Activated naive CD4-positive, alpha-beta T cell treated with anti-CD3 and anti-CD28 coated beads, Interleukin-2, amount 50 U/mL, for 24 hours (primary cell): ENCODE measurements at regions not wholly inside any gene's neighbourhood (a gene's known extent, or its start where the extent isn't known, plus 50 kb on each side); places are given as distances from the start of the nearest gene placed in this dataset.

Experiments used
- H3K27ac Mint-ChIP-seq: one replicate; pipeline ENCODE4 v1.8.0; 2021; ENCODE audit warnings: mild to moderate bottlenecking, mixed read lengths
- H3K27me3 Mint-ChIP-seq: one replicate; pipeline ENCODE4 v1.8.0; 2021; ENCODE audit warnings: mixed read lengths
- H3K36me3 Mint-ChIP-seq: one replicate; pipeline ENCODE4 v1.8.0; 2021; ENCODE audit warnings: mixed read lengths
- H3K4me1 Mint-ChIP-seq: one replicate; pipeline ENCODE4 v1.8.0; 2021; ENCODE audit warnings: mixed read lengths
- H3K4me3 Mint-ChIP-seq: one replicate; pipeline ENCODE4 v1.8.0; 2021; ENCODE audit warnings: mild to moderate bottlenecking, mixed read lengths
- H3K9me3 Mint-ChIP-seq: one replicate; pipeline ENCODE4 v1.8.0; 2021; ENCODE audit warnings: mixed read lengths

DNA sequence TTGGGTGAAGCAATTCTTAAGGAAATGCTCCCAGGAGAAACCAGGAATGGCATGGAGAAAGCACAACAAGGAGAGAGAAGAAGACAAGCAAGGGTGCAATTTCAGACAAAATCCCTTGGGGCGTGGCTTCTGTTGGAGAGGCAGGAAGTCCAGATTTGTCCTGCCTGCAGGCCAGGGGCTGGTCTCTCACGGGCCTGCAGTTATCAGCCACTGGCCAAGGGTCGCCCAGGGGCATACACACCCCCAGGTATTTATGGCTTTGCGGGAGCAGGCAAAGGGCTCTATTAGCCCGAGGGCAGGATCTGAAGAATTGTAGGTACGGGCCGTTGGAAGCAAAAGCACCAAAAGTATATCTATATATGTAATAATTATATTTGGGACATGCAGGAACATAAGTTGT lies 87.7 kb downstream of the IYD start:
- Mint-ChIP-seq H3K4me1 (no peaks in the 10 kb centered on the region), H3K27ac (no peak overlapping the region), H3K4me3 (no peak overlapping the region), H3K36me3 (no peaks in the 10 kb centered on the region), H3K27me3 (peaks cover 5% of the 10 kb centered on the region), H3K9me3 (no peaks in the 10 kb centered on the region)

DNA sequence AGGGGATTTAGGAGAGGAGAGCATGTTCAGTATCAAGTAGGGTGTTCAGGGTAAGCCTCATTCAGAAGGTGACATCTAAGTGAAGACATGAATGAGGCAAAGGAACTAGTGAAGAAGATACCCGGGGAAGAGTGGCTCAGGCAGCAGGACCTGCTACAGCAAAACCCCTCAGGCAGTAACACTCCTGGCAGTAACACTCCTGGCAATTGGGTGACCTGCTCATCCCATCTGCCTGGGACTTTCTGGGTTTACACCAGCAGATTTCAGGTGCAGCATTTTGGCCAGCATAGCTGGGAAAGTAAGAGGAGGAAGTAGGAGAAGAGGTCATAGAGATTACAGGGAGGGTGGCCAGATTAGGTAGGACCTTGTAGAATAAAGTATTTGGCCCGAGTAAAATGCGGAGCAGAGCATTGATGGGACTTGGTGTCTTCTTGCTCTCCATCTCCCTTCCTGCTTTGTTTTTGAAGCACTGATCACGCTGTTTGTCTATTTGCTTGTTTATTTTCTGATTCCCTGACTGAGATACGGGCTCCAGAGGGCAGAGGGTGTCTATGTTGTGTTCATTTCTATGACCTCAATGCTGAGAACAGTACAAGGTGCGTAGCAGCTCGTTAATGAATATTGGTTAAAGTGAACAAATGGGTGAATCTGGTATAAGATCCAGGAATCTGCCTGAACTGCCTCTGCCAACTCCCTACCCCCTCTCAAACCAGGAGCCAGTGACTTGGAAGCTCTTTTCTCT lies 88.3 kb downstream of the IYD start:
- Mint-ChIP-seq H3K36me3 (no peaks in the 10 kb centered on the region), H3K27me3 (peaks cover 5% of the 10 kb centered on the region), H3K4me3 (no peak overlapping the region), H3K9me3 (no peaks in the 10 kb centered on the region), H3K4me1 (no peaks in the 10 kb centered on the region), H3K27ac (no peak overlapping the region)

DNA sequence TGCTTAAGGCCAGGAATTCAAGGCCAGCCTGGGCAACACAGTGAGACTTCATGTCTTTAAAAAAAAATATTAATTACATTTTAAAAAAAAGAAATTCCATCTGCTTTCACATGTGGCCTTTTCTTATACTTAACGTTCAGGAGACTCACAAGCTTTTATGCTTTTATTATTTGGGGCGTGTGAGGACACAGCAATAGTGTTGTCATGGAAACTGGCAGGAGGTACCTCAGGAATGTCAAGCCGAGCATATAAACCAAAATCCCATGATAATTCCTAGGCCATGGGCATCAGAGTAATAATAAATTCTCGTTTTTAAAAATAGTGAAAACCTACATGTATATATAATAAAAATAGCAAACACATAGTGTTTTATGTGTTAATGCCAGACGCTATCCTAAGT lies 89.8 kb downstream of the IYD start:
- no peak overlapping the region for H3K4me3 Mint-ChIP-seq
- no peaks in the 10 kb centered on the region for H3K36me3 Mint-ChIP-seq
- H3K9me3 Mint-ChIP-seq = no peaks in the 10 kb centered on the region
- no peaks in the 10 kb centered on the region for H3K4me1 Mint-ChIP-seq
- H3K27me3 Mint-ChIP-seq = peaks cover 5% of the 10 kb centered on the region
- H3K27ac Mint-ChIP-seq = no peak overlapping the region

DNA sequence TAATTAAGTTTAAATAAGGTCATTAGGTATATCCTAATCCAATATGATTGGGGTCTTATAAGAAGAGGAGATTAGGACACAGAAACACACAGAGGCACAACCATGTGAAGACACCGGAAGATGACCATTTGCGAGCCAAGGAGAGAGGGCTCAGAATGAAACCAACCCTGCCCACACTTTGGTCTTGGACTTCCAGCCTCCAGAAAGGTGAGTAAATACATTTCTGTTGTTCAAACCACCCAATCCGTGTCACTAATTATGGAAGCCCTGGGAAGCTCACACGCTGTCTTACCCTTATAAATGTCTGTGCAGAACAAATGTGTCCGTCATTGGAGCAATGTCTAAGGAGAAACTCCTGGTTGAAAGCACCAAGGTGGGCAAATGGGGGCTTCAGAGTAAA lies 95.0 kb downstream of the IYD start:
- H3K27ac Mint-ChIP-seq = no peak overlapping the region
- H3K36me3 Mint-ChIP-seq = no peaks in the 10 kb centered on the region
- H3K27me3 Mint-ChIP-seq = peaks cover 5% of the 10 kb centered on the region
- H3K4me3 Mint-ChIP-seq = no peak overlapping the region
- H3K9me3 Mint-ChIP-seq = no peaks in the 10 kb centered on the region
- H3K4me1 Mint-ChIP-seq = no peaks in the 10 kb centered on the region

DNA sequence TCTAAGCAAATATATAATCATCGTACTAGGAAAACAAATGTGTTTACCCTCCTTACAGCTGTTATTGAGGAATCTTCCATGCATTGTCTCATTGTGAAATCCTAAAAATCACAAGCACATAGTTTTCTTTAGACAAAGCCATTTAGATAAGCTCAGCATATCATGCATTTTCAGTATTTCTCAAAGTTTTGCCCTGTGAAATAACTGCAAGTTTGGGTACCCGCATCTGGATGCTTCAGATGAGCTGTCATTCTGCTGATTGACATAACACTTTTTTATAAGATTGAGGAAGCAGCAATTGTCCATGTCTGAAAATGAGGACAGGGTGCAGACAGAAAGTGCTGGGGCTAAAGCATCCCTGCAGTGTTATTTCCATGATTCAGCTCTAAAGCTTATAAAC lies 96.2 kb downstream of the IYD start:
- peaks cover 1% of the 10 kb centered on the region for H3K27me3 Mint-ChIP-seq
- no peak overlapping the region for H3K27ac Mint-ChIP-seq
- H3K9me3 Mint-ChIP-seq = no peaks in the 10 kb centered on the region
- no peak overlapping the region for H3K4me3 Mint-ChIP-seq
- H3K36me3 Mint-ChIP-seq = no peaks in the 10 kb centered on the region
- H3K4me1 Mint-ChIP-seq = no peaks in the 10 kb centered on the region

DNA sequence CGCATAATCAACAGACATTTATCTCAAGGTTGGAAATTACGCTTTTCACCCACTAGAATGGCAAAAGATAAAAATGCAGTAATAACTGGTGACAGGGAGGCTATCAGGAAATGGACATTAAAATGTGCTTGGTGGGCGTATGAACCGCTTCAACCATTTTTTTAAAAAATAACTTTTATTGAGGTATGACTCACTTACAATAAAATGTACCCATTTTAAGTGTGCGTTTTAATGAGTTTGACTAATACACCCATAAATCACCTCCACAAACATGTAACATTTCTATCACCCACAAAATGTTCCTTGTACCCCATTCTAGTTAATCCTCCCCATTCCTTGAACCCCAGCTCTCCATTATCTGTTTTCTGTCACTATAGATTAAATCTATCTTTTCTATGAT lies 96.8 kb downstream of the IYD start:
- no peaks in the 10 kb centered on the region for H3K4me1 Mint-ChIP-seq
- H3K27ac Mint-ChIP-seq = no peak overlapping the region
- no peaks in the 10 kb centered on the region for H3K36me3 Mint-ChIP-seq
- H3K27me3 Mint-ChIP-seq = peaks cover 1% of the 10 kb centered on the region
- H3K9me3 Mint-ChIP-seq = no peaks in the 10 kb centered on the region
- H3K4me3 Mint-ChIP-seq = no peak overlapping the region

DNA sequence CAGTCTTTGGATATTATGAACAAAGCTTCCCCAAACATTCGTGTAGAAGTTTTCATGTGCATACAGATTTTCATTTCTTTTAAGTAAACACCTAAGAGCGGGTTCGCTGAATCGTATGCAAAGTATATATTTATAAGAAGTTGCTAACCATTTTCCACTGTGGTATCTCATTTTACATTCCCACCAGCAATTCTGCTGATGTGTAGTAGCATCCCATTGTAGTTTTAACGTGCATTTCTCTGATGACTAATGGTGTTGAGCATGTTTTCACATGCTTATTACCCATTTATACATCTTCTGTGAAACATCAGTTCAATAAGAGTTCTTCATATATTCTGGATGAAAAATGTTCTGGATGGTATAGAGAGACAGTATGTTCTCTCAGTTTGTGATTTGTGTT lies 97.4 kb downstream of the IYD start:
- Mint-ChIP-seq H3K9me3 (no peaks in the 10 kb centered on the region), H3K27me3 (peaks cover 1% of the 10 kb centered on the region), H3K4me1 (no peaks in the 10 kb centered on the region), H3K27ac (no peak overlapping the region), H3K36me3 (no peaks in the 10 kb centered on the region), H3K4me3 (no peak overlapping the region)

DNA sequence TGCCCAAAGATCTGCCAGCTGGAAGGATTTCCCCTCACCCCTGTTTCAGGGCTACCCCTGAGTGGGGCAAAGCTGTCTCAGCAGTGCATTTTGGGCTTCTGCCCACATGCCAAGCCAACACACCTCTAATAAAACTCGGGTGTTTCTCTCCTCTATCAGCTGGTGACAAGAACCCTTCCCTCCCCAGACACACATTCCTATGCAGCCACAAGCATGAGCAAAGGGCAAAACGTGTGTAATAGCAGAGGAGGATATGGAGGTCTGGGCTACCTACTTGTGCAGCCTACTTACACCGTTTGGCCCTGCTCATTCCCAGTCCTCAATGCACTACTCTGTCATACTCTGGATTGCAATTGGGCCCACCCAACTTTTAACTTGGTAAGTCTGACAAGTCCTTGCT lies 101.3 kb downstream of the IYD start:
- Mint-ChIP-seq H3K9me3 (no peaks in the 10 kb centered on the region), H3K27ac (no peak overlapping the region), H3K27me3 (peaks cover 3% of the 10 kb centered on the region), H3K36me3 (no peaks in the 10 kb centered on the region), H3K4me3 (no peak overlapping the region), H3K4me1 (no peaks in the 10 kb centered on the region)

DNA sequence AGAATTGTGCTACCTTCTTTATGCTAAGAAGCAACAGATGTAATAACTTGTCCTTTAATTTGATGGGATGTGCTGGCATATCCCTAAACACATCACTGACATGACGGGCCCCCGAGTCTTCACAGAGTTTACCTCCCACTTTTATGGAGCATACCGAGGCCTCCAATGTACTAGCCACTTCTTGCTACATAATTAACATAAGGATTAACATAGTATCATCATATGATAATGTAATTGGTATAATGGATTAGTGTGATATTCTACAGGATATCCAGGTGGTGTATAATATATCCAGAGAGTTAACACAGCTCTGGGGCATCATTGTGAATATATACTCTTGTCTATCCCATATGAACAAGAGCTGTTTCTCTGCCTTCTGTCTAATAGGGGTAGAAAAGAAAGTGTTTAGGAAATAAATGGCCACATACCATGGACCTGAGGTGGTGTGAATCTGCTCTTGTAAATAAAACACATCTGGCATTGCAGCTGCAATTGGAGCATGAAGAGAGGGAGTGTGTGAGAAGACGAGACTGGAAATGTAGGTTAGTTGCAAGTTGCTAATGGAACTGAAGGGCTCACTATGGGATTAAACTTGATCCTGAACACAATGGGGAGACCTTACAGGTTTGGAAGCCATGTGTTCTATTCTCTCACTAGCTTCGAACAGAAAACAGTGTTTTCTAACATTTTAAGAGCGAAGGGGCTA lies 102.3 kb downstream of the IYD start:
- no peaks in the 10 kb centered on the region for H3K4me1 Mint-ChIP-seq
- no peak overlapping the region for H3K4me3 Mint-ChIP-seq
- H3K9me3 Mint-ChIP-seq = no peaks in the 10 kb centered on the region
- no peak overlapping the region for H3K27ac Mint-ChIP-seq
- peaks cover 3% of the 10 kb centered on the region for H3K27me3 Mint-ChIP-seq
- H3K36me3 Mint-ChIP-seq = no peaks in the 10 kb centered on the region

DNA sequence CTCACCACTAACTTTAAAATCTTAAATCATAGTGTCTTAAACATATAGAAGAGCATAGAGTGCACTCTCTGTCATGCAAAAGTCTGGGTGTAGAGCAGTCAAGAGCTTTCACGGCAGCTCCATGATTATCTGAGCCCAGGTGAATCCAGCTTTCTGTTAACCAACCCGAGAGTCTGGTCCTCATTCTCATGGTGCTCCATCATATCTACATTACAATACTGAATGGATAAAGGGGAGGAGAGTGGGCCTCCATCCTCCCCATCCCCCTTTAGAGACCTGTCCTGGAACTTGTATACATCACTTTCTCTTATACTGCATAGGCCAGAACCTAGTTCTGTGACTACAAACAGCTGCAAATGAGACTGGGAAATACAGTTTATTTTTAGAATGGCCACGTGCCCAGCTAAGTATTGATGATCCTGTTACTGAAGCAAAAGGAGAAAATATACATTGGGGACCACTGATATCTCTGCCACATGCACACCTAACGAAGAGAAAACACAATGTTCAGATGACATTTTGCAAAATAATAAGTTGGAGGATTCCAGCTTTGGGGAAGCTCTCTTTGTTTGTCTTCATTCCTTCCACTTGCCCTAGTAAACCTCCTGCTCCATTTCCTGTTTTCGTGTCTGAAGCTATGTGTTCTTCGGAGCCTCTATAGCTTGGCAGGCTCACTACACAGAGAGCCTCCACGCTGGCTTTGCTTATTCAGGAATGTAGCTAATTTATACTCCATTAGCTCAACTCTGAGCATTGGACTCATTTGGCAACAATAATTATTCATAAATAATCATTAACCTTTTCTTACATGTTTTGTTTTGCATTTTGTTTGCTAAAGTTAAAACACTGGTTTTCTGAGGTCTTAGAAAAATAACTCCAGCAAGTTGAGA lies 110.1 kb downstream of the IYD start:
- Mint-ChIP-seq H3K4me1 (no peaks in the 10 kb centered on the region), H3K9me3 (no peaks in the 10 kb centered on the region), H3K4me3 (no peak overlapping the region), H3K27ac (no peak overlapping the region), H3K27me3 (peaks cover 3% of the 10 kb centered on the region), H3K36me3 (no peaks in the 10 kb centered on the region)

DNA sequence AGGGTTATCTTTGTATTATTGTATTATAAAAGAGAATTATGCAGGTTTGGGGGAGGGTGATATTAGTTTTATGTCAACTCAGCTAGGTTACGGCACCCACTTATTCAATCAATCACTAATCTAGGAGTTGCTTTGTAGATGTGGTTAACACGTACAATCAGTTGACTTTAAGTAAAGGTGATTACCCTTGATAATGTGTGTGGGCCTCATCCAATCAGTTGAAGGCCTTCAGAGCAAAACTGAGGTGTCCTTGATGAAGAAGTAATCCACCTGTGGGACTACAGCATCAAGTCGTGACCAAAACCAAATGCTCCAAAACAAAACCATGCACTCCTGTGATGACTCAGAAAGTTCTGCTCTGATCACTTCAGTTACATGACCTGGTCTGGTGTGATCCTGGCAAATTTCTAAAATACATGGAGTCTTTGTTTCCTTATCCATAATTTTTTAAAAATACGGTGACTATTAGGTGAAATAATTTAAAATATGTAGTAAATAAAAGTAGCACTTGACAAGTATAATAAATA lies 114.1 kb downstream of the IYD start:
- H3K27me3 Mint-ChIP-seq = peaks cover 6% of the 10 kb centered on the region
- no peak overlapping the region for H3K4me3 Mint-ChIP-seq
- H3K9me3 Mint-ChIP-seq = peaks cover 4% of the 10 kb centered on the region
- H3K4me1 Mint-ChIP-seq = no peaks in the 10 kb centered on the region
- no peaks in the 10 kb centered on the region for H3K36me3 Mint-ChIP-seq
- H3K27ac Mint-ChIP-seq = no peak overlapping the region

DNA sequence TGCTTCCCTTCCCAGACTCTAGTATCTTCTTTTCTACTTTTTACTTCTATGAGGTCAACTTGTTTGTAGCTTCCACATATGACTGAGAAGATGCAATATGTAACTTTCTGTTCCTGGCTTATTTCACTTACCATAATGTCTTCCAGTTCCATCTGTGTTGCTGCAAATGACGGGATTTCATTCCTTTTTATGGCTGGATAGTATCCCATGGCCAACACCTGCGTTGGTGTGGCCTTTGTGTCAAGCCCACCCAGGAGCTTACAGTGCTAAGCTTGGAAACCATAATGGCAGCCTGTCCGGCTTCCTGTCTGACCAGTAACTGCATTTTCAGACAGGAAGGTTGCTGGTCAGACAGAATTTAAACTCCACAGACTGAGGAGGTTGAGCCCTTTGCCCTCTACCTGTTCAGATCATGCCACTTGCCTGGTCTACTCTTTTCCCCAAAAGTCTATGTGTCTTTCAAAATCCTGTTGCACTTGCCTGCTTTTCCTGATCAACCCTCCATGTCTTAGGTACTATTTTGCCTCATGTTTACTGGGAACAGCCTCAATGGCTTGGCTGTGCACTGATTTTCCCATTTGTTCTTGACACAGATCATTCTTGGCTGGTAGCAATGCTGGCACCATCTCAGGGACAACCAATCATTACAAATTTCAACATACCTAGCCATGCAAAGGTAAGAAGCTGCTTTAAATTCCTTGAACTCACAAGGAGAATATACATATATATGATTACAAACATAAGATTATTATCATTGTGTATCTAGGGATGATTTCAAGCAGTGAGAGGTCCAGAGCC lies 114.3 kb upstream of the PLEKHG1 start:
- peaks cover 4% of the 10 kb centered on the region for H3K9me3 Mint-ChIP-seq
- no peaks in the 10 kb centered on the region for H3K36me3 Mint-ChIP-seq
- H3K27ac Mint-ChIP-seq = no peak overlapping the region
- H3K27me3 Mint-ChIP-seq = peaks cover 11% of the 10 kb centered on the region
- no peak overlapping the region for H3K4me3 Mint-ChIP-seq
- H3K4me1 Mint-ChIP-seq = no peaks in the 10 kb centered on the region

DNA sequence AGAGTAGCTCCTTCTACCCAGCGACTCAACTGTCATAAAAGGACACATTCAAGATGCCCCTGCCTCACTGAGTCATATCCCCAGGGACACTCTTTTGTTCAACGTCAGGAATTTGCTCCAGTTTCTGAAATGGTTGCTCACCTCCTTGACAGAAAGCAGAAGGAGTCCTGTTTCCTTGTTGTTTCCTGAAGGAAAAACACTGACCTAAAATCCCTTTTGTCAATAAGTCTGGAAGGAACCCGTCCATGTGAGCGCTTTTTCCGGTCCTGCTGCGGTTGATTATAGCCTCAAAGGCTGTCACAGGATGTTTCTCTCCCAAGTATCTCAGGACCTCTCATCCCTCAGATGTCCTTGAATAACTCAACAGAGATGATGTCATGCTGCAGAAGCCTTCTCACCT lies 113.6 kb upstream of the PLEKHG1 start:
- H3K4me3 Mint-ChIP-seq = no peak overlapping the region
- peaks cover 8% of the 10 kb centered on the region for H3K27me3 Mint-ChIP-seq
- H3K27ac Mint-ChIP-seq = no peak overlapping the region
- H3K4me1 Mint-ChIP-seq = peaks cover under 1% of the 10 kb centered on the region
- peaks cover 4% of the 10 kb centered on the region for H3K9me3 Mint-ChIP-seq
- H3K36me3 Mint-ChIP-seq = no peaks in the 10 kb centered on the region

DNA sequence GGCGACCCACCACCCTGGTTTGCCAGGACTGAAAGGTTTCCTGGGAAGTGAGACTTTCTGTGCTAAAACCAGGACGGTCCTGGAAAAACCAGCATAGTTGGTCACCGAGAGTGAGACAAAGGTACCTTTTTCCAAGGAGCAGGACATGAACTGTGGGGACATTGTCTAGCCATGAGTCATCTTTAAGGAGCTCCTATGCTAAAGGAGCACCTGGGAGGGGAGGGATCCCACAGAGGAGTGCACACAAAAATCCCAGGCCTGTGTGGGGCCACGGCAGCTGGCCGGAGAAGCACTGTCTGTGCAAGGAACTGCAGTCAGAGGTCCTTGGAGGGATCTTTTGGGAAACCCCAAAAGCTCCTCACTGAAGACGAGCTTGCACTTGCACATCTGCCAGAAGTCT lies 109.1 kb upstream of the PLEKHG1 start:
- H3K27ac Mint-ChIP-seq = no peak overlapping the region
- H3K27me3 Mint-ChIP-seq = peaks cover 10% of the 10 kb centered on the region
- peaks cover 5% of the 10 kb centered on the region for H3K4me1 Mint-ChIP-seq
- peaks cover 1% of the 10 kb centered on the region for H3K36me3 Mint-ChIP-seq
- H3K4me3 Mint-ChIP-seq = no peak overlapping the region
- peaks cover 6% of the 10 kb centered on the region for H3K9me3 Mint-ChIP-seq

DNA sequence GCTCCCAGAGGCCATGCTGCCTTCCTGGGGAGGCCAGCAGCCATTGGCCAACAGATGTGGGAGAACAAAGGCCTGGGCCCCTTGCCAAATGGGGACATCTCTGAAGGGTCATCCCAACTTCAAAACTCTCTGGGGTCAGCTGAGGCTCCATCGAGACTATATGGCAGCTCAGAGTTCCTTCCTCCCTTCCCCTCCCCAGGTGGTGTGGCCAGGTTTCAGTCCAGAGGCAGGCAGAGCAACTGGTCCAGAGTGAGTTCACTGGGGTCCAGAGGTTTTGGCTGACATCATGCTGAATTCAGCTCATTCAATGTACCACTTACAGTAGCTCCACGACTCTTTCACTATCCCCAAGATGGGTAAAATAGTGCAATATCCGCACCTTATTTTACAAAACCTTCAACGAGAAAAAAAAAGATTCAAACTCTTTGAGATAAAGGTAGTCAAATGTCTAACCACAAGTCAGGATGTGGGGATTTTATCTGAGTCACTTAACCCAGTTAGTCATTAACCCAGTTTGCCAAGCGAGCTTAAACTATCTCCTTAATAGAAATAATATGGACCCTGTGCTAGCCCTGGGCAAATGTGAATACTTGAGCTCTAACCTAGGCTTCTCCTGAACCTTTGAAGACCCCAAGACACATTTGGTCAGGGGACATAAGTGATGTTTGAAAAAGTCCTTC lies 108.4 kb upstream of the PLEKHG1 start:
- Mint-ChIP-seq H3K4me3 (peak overlapping the region; percentile 30), H3K27ac (peak overlapping the region; percentile 35), H3K27me3 (peaks cover 10% of the 10 kb centered on the region), H3K36me3 (peaks cover 1% of the 10 kb centered on the region), H3K4me1 (peaks cover 5% of the 10 kb centered on the region), H3K9me3 (peaks cover 6% of the 10 kb centered on the region)
